Suprapubic skin (tissue), 4 donors: ENCODE measurements at regions not wholly inside any gene's neighbourhood (a gene's known extent, or its start where the extent isn't known, plus 50 kb on each side); places are given as distances from the start of the nearest gene placed in this dataset.

Experiments used
- CTCF ChIP-seq, 2 donors: fragments of 200-600 bp in 1 of 2; fragments of 450-650 bp in 1 of 2; sonication (generic) in 1 of 2; IDR thresholded peaks; one replicate each; pipeline ENCODE4 v1.5.1; 2016 to 2019; ENCODE audit warnings: antibody characterized with exemption in 2 of 2, mild to moderate bottlenecking in 1 of 2, moderate library complexity in 1 of 2
- POLR2A ChIP-seq, 2 donors: fragments of 450-650 bp; IDR thresholded peaks; one replicate each; pipeline ENCODE4 v1.6.1; 2017; ENCODE audit warnings: antibody characterized with exemption in 2 of 2, mild to moderate bottlenecking in 2 of 2, moderate library complexity in 2 of 2
- POLR2AphosphoS5 ChIP-seq, 3 donors: sonication (generic); formaldehyde crosslinking; IDR thresholded peaks; one replicate each; pipeline ENCODE4 v1.6.1; 2017; ENCODE audit warnings: antibody characterized with exemption in 3 of 3

- TF ChIP-seq POLR2A (IDR thresholded peaks at IDR 0.05) (no peak), CTCF (IDR thresholded peaks at IDR 0.05) (no peak), POLR2AphosphoS5 (IDR thresholded peaks at IDR 0.05) (no peak)
Observed at GRCh38 chr3:10614168-10614567, 108.8 kb upstream of the ATP2B2 start.
